Ishikawa (cell line): ENCODE measurements at regions not wholly inside any gene's neighbourhood (a gene's known extent, or its start where the extent isn't known, plus 50 kb on each side); places are given as distances from the start of the nearest gene placed in this dataset.

ENCODE experiments used
- CEBPB ChIP-seq: IDR thresholded peaks from 2 replicates; pipeline ENCODE4 v1.6.1; 2012
- CREB1 ChIP-seq: IDR thresholded peaks from 2 replicates; pipeline ENCODE4 v1.6.1; 2012; ENCODE audit warnings: low read depth
- EGR1 ChIP-seq: IDR thresholded peaks from 2 replicates; pipeline ENCODE4 v1.6.1; 2012
- EP300 ChIP-seq: IDR thresholded peaks from 2 replicates; pipeline ENCODE4 v1.6.1; 2012; ENCODE audit warnings: borderline replicate concordance
- FOXM1 ChIP-seq: IDR thresholded peaks from 2 replicates; pipeline ENCODE4 v1.6.1; 2012; ENCODE audit warnings: low read depth, borderline replicate concordance
- MAX ChIP-seq: IDR thresholded peaks from 2 replicates; pipeline ENCODE4 v1.6.1; 2012
- NFIC ChIP-seq: IDR thresholded peaks from 2 replicates; pipeline ENCODE4 v1.6.1; 2012
- RAD21 ChIP-seq: IDR thresholded peaks from 2 replicates; pipeline ENCODE4 v1.6.1; 2012; ENCODE audit warnings: low read depth
- TAF1 ChIP-seq: IDR thresholded peaks from 2 replicates; pipeline ENCODE4 v1.6.1; 2012; ENCODE audit warnings: low read depth, mild to moderate bottlenecking
- TCF12 ChIP-seq: IDR thresholded peaks from 2 replicates; pipeline ENCODE4 v1.6.1; 2012; ENCODE audit warnings: low read depth
- TEAD4 ChIP-seq: IDR thresholded peaks from 2 replicates; pipeline ENCODE4 v1.6.1; 2012
- USF1 ChIP-seq: IDR thresholded peaks from 2 replicates; pipeline ENCODE4 v1.6.1; 2012
- YY1 ChIP-seq: IDR thresholded peaks from 2 replicates; pipeline ENCODE4 v1.6.1; 2012; ENCODE audit warnings: low read depth
- ZBTB7A ChIP-seq: IDR thresholded peaks from 2 replicates; pipeline ENCODE4 v1.6.1; 2012; ENCODE audit warnings: low read depth
- TF ChIP-seq, protein P1 (sequence below): IDR thresholded peaks from 2 replicates; pipeline ENCODE4 v1.6.1; 2012; ENCODE audit warnings: low read depth, mild to moderate bottlenecking

- TF ChIP-seq TEAD4 (no peak), FOXM1 (no peak), ZBTB7A (no peak), CEBPB (no peak), NFIC (no peak), YY1 (no peak), TCF12 (no peak), CREB1 (no peak), EGR1 (no peak), RAD21 (no peak), TAF1 (no peak), MAX (no peak), USF1 (no peak), EP300 (no peak)
- TF ChIP-seq, protein P1, sequence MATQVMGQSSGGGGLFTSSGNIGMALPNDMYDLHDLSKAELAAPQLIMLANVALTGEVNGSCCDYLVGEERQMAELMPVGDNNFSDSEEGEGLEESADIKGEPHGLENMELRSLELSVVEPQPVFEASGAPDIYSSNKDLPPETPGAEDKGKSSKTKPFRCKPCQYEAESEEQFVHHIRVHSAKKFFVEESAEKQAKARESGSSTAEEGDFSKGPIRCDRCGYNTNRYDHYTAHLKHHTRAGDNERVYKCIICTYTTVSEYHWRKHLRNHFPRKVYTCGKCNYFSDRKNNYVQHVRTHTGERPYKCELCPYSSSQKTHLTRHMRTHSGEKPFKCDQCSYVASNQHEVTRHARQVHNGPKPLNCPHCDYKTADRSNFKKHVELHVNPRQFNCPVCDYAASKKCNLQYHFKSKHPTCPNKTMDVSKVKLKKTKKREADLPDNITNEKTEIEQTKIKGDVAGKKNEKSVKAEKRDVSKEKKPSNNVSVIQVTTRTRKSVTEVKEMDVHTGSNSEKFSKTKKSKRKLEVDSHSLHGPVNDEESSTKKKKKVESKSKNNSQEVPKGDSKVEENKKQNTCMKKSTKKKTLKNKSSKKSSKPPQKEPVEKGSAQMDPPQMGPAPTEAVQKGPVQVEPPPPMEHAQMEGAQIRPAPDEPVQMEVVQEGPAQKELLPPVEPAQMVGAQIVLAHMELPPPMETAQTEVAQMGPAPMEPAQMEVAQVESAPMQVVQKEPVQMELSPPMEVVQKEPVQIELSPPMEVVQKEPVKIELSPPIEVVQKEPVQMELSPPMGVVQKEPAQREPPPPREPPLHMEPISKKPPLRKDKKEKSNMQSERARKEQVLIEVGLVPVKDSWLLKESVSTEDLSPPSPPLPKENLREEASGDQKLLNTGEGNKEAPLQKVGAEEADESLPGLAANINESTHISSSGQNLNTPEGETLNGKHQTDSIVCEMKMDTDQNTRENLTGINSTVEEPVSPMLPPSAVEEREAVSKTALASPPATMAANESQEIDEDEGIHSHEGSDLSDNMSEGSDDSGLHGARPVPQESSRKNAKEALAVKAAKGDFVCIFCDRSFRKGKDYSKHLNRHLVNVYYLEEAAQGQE: no peak
Observed at GRCh38 chr12:93091886-93092648, 163.0 kb upstream of the EEA1 start.

GRCh38 chr12:93092649-93092945, 163.5 kb upstream of the EEA1 start:
- no peak for TF ChIP-seq CREB1

DNA sequence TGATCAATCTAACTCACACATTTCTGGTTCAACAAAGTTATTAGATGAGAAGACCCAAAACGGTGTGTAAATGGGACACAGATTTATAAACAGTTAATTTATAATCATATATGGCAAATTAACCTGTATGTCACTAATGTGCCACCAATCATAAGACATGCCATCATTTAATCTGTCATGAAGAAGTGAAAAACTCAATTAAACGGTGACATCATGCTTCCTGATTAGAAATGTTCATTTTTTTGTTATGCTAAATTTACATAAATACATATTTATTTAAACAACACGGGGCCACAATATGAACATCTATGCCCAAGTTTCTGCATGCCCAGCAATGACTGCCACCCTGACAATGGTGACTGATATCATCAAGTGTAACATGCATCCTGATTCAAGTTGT, 164.1 kb upstream of the EEA1 start:
- no peak for TF ChIP-seq NFIC
- TF ChIP-seq, protein P1: no peak
- TF ChIP-seq CREB1: no peak
- TF ChIP-seq EGR1: no peak
- no peak for TF ChIP-seq CEBPB
- TF ChIP-seq TEAD4: no peak
- no peak for TF ChIP-seq FOXM1
- no peak for TF ChIP-seq ZBTB7A
- TF ChIP-seq TAF1: no peak
- TF ChIP-seq EP300: no peak
- no peak for TF ChIP-seq USF1
- no peak for TF ChIP-seq MAX
- TF ChIP-seq TCF12: no peak
- no peak for TF ChIP-seq YY1
- no peak for TF ChIP-seq RAD21

- TF ChIP-seq TAF1: no peak
- TF ChIP-seq ZBTB7A: no peak
- no peak for TF ChIP-seq USF1
- no peak for TF ChIP-seq TEAD4
- TF ChIP-seq YY1: no peak
- TF ChIP-seq CEBPB: no peak
- TF ChIP-seq NFIC: no peak
- TF ChIP-seq, protein P1: no peak
- no peak for TF ChIP-seq CREB1
- no peak for TF ChIP-seq EGR1
- TF ChIP-seq FOXM1: no peak
- no peak for TF ChIP-seq EP300
- no peak for TF ChIP-seq MAX
- TF ChIP-seq RAD21: no peak
- no peak for TF ChIP-seq TCF12
Observed at GRCh38 chr12:93094988-93095737, 166.1 kb upstream of the EEA1 start.
